PC-3 (cell line): ENCODE measurements at regions not wholly inside any gene's neighbourhood (a gene's known extent, or its start where the extent isn't known, plus 50 kb on each side); places are given as distances from the start of the nearest gene placed in this dataset.

ENCODE experiments used
- ATAC-seq: fragments of 200-7000 bp; cut with Tn5 transposase; 2 replicates; pipeline ENCODE4 v1.9.1; 2020; ENCODE audit warnings: mild to moderate bottlenecking, moderate library complexity
- BruUV-seq: library from RNA; stranded (reverse); fragments of 400-500 nt; replicated peaks from 2 replicates; lab custom pipeline; 2021; lab: Mats Ljungman, UMichigan
- CTCF ChIA-PET: fragments of 300-600 bp; sonication (Branson Sonifier 250); formaldehyde crosslinking; loops from one replicate; lab custom pipeline; 2022; ENCODE audit warnings: antibody characterized with exemption; lab: Charles Lee
- POLR2A ChIA-PET: fragments of 300-600 bp; sonication (Branson Sonifier 250); formaldehyde crosslinking; loops from one replicate; lab custom pipeline; 2022; ENCODE audit warnings: antibody characterized with exemption; ENCODE audit not compliant: unreplicated experiment; lab: Charles Lee
- DNase-seq: peaks from one replicate; pipeline ENCODE4 v3.0.0-alpha.2; 2015
- H2AFZ ChIP-seq: fragments of 300-600 bp; sonication (generic); 2 replicates; pipeline ENCODE4 v1.6.0; 2016; ENCODE audit warnings: antibody characterized with exemption, low read length
- H3F3A ChIP-seq: fragments of 300-600 bp; sonication (generic); one replicate; pipeline ENCODE4 v1.6.0; 2017; ENCODE audit warnings: antibody characterized with exemption, low read length, control low read depth, mild to moderate bottlenecking; ENCODE audit not compliant: unreplicated experiment
- H3K27ac ChIP-seq: fragments of 300-600 bp; sonication (generic); 2 replicates; pipeline ENCODE4 v1.5.1; 2016; ENCODE audit warnings: mild to moderate bottlenecking, low read length
- H3K27me3 ChIP-seq: fragments of 300-600 bp; sonication (generic); 2 replicates; pipeline ENCODE4 v1.6.1; 2016; ENCODE audit warnings: low read length, mixed read lengths
- H3K36me3 ChIP-seq: fragments of 300-600 bp; sonication (generic); 2 replicates; pipeline ENCODE4 v1.6.1; 2016; ENCODE audit warnings: low read depth, mixed run types, low read length, mixed read lengths
- H3K4me1 ChIP-seq: fragments of 300-600 bp; sonication (generic); 2 replicates; pipeline ENCODE4 v1.5.1; 2016; ENCODE audit warnings: low read length; ENCODE audit not compliant: insufficient read depth
- H3K4me2 ChIP-seq: fragments of 300-600 bp; sonication (generic); 2 replicates; pipeline ENCODE4 v1.6.0; 2016; ENCODE audit warnings: low read length
- H3K4me3 ChIP-seq: fragments of 300-600 bp; sonication (generic); 2 replicates; pipeline ENCODE4 v1.5.1; 2016; ENCODE audit warnings: mild to moderate bottlenecking, low read length, mixed read lengths
- H3K79me2 ChIP-seq: fragments of 300-600 bp; sonication (generic); 2 replicates; pipeline ENCODE4 v1.6.1; 2017; ENCODE audit warnings: low read length, mixed read lengths
- H3K9ac ChIP-seq: fragments of 300-600 bp; sonication (generic); 2 replicates; pipeline ENCODE4 v1.6.0; 2016; ENCODE audit warnings: mild to moderate bottlenecking, low read length
- H3K9me2 ChIP-seq: fragments of 300-600 bp; sonication (generic); replicated peaks from 2 replicates; pipeline ENCODE4 v1.6.1; 2016; ENCODE audit warnings: mixed run types, low read length, mixed read lengths
- H3K9me3 ChIP-seq: fragments of 300-600 bp; sonication (generic); 2 replicates; pipeline ENCODE4 v1.6.1; 2016; ENCODE audit warnings: low read length, mixed read lengths
- H4K20me1 ChIP-seq: fragments of 300-600 bp; sonication (generic); 2 replicates; pipeline ENCODE4 v1.6.1; 2016; ENCODE audit warnings: low read length, mixed read lengths
- EZH2 ChIP-seq: fragments of 300-600 bp; sonication (generic); IDR thresholded peaks from one replicate; pipeline ENCODE4 v1.6.1; 2017; ENCODE audit warnings: antibody characterized with exemption, mild to moderate bottlenecking, low read length; ENCODE audit not compliant: unreplicated experiment
- EZH2phosphoT487 ChIP-seq: fragments of 300-600 bp; sonication (generic); IDR thresholded peaks from 2 replicates; pipeline ENCODE4 v1.6.1; 2018; ENCODE audit warnings: mild to moderate bottlenecking, antibody characterized with exemption, low read length, borderline replicate concordance
- intact Hi-C: fragments of 100-400 bp; cut with micrococcal nuclease; formaldehyde crosslinking; loops from 2 replicates; pipeline ENCODE4 v1.9.0; 2023
- TF ChIP-seq, protein P1 (sequence below): fragments of 300-600 bp; sonication (generic); conservative IDR thresholded peaks from 2 replicates; pipeline ENCODE4 v1.5.1; 2017; ENCODE audit warnings: antibody characterized with exemption, low read depth, mild to moderate bottlenecking, low read length

DNA sequence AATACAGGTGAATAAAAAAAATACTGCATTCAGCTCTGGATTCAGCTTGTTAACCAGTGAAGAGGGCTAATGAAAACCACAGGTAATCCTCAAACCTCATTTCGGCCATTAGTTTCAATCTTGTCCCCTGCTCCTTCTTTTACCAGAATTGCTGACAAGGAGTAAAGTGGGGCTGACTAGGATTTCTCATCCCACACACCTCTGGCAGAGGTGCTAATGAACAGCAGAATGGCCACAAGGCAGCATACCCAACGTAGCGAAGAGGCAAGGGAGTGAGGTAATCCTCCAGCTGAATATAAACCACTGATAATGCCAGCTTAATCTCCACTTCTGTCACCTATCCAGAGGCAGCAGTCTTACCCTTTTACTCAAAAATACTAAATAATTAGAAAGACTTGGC, 248.8 kb upstream of the CDIN1 start:
- Histone ChIP-seq H3K27ac (no peak overlapping the region), H3K9ac (no peak overlapping the region), H3K36me3 (no peaks in the 10 kb centered on the region), H3K9me3 (no peaks in the 10 kb centered on the region), H4K20me1 (no peaks in the 10 kb centered on the region), H3K9me2 (no peaks in the 10 kb centered on the region), H2AFZ (no peak overlapping the region), H3K4me1 (peaks cover 24% of the 10 kb centered on the region), H3K4me3 (no peak overlapping the region), H3F3A (peaks cover 14% of the 10 kb centered on the region), H3K27me3 (no peaks in the 10 kb centered on the region), H3K4me2 (no peak overlapping the region), H3K79me2 (no peaks in the 10 kb centered on the region)
- BruUV-seq, result no TSS peak
- CTCF ChIA-PET, result no interaction called here
- no peak for ATAC-seq
- no peak for DNase-seq
- intact Hi-C loops, result loop anchor here (10.0 kb wide), 1 partner anchor 576 kb away; no protein-coding TSS in a partner anchor
- POLR2A ChIA-PET, result no interaction called here
- TF ChIP-seq, protein P1, sequence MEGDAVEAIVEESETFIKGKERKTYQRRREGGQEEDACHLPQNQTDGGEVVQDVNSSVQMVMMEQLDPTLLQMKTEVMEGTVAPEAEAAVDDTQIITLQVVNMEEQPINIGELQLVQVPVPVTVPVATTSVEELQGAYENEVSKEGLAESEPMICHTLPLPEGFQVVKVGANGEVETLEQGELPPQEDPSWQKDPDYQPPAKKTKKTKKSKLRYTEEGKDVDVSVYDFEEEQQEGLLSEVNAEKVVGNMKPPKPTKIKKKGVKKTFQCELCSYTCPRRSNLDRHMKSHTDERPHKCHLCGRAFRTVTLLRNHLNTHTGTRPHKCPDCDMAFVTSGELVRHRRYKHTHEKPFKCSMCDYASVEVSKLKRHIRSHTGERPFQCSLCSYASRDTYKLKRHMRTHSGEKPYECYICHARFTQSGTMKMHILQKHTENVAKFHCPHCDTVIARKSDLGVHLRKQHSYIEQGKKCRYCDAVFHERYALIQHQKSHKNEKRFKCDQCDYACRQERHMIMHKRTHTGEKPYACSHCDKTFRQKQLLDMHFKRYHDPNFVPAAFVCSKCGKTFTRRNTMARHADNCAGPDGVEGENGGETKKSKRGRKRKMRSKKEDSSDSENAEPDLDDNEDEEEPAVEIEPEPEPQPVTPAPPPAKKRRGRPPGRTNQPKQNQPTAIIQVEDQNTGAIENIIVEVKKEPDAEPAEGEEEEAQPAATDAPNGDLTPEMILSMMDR, result no peak
- no peak for TF ChIP-seq EZH2
- no peak for TF ChIP-seq EZH2phosphoT487

GRCh38 chr15:36331531-36332275, 247.7 kb upstream of the CDIN1 start:
- no peaks in the 10 kb centered on the region for H4K20me1 ChIP-seq
- no peak overlapping the region for H3K4me2 ChIP-seq
- H3K27me3 ChIP-seq, result no peaks in the 10 kb centered on the region
- no peak overlapping the region for H3K9ac ChIP-seq
- no peaks in the 10 kb centered on the region for H3K36me3 ChIP-seq
- peaks cover 34% of the 10 kb centered on the region for H3K4me1 ChIP-seq
- H3K9me3 ChIP-seq, result no peaks in the 10 kb centered on the region
- intact Hi-C loops, result loop anchor here (10.0 kb wide), 1 partner anchor 577 kb away; no protein-coding TSS in a partner anchor
- ChIA-PET CTCF (no interaction called here), POLR2A (no interaction called here)
- BruUV-seq, result no TSS peak
- peaks cover 14% of the 10 kb centered on the region for H3F3A ChIP-seq
- no peaks in the 10 kb centered on the region for H3K79me2 ChIP-seq
- ATAC-seq, result no peak
- H3K27ac ChIP-seq, result no peak overlapping the region
- TF ChIP-seq EZH2phosphoT487, result no peak
- TF ChIP-seq, protein P1, result no peak
- no peak for DNase-seq
- H3K9me2 ChIP-seq, result no peaks in the 10 kb centered on the region
- H3K4me3 ChIP-seq, result no peak overlapping the region
- 0 out of 2 replicates have a peak overlapping the region, but pooled peaks have one; percentile 15 for H2AFZ ChIP-seq

- CTCF ChIA-PET, result no interaction called here
- Histone ChIP-seq H3K9me3 (no peaks in the 10 kb centered on the region), H3F3A (peaks cover 14% of the 10 kb centered on the region), H3K27ac (no peak overlapping the region), H2AFZ (no peak overlapping the region), H3K27me3 (no peaks in the 10 kb centered on the region), H4K20me1 (no peaks in the 10 kb centered on the region), H3K4me3 (no peak overlapping the region), H3K9me2 (no peaks in the 10 kb centered on the region), H3K9ac (no peak overlapping the region), H3K36me3 (no peaks in the 10 kb centered on the region), H3K4me1 (peaks cover 34% of the 10 kb centered on the region), H3K4me2 (no peak overlapping the region), H3K79me2 (no peaks in the 10 kb centered on the region)
- DNase-seq (no peak), ATAC-seq (no peak)
- POLR2A ChIA-PET, result no interaction called here
- no TSS peak for BruUV-seq
- intact Hi-C loops, result loop anchor here (10.0 kb wide), 1 partner anchor 578 kb away; no protein-coding TSS in a partner anchor
- TF ChIP-seq EZH2phosphoT487, result no peak
- TF ChIP-seq, protein P1, result no peak
- TF ChIP-seq EZH2, result no peak
These were observed 247.1 kb upstream of the CDIN1 start for GRCh38 chr15:36332301-36332700.
